Activated CD4-positive, alpha-beta T cell treated with anti-CD3 and anti-CD28 coated beads for 24 hours (primary cell): ENCODE measurements at regions not wholly inside any gene's neighbourhood (a gene's known extent, or its start where the extent isn't known, plus 50 kb on each side); places are given as distances from the start of the nearest gene placed in this dataset.

Experiments
- DNase-seq, 2 donors: peaks; one replicate each; pipeline ENCODE4 v3.0.0-alpha.2; 2020; ENCODE audit warnings: low read depth in 2 of 2

GRCh38 chr18:67380867-67381266, 135.7 kb downstream of the DSEL start:
- DNase-seq, result no peak

- DNase-seq, result no peak
Measured at GRCh38 chr18:67379981-67380380, 136.5 kb downstream of the DSEL start.

GRCh38 chr18:67376372-67376771, 140.1 kb downstream of the DSEL start:
- DNase-seq, result no peak

GRCh38 chr18:67373636-67374035, 142.9 kb downstream of the DSEL start:
- DNase-seq, result no peak

- no peak for DNase-seq
Measured at GRCh38 chr18:67367540-67367939, 149.0 kb downstream of the DSEL start.

GRCh38 chr18:67363694-67364093, 152.8 kb downstream of the DSEL start:
- no peak for DNase-seq

- DNase-seq, result no peak
Measured at GRCh38 chr18:67362906-67363305, 153.6 kb downstream of the DSEL start.

- DNase-seq, result peak in 1 of 2 donors; percentile 29
Measured at GRCh38 chr18:67359873-67360838, 156.4 kb downstream of the DSEL start.

GRCh38 chr18:67358947-67359346, 157.6 kb downstream of the DSEL start:
- DNase-seq, result no peak

GRCh38 chr18:67354692-67355091, 161.8 kb downstream of the DSEL start:
- DNase-seq, result no peak

- DNase-seq, result no peak
Measured at GRCh38 chr18:67354091-67354490, 162.4 kb downstream of the DSEL start.

GRCh38 chr18:67347438-67347837, 169.1 kb downstream of the DSEL start:
- DNase-seq, result no peak

GRCh38 chr18:67342159-67342558, 174.4 kb downstream of the DSEL start:
- DNase-seq, result no peak

GRCh38 chr18:67337696-67338095, 178.8 kb downstream of the DSEL start:
- no peak for DNase-seq

- no peak for DNase-seq
Measured at GRCh38 chr18:67331857-67332256, 184.7 kb downstream of the DSEL start.

GRCh38 chr18:67319109-67319508, 197.4 kb downstream of the DSEL start:
- no peak for DNase-seq

GRCh38 chr18:67318651-67319050, 197.9 kb downstream of the DSEL start:
- no peak for DNase-seq

- no peak for DNase-seq
Measured at GRCh38 chr18:67310826-67311225, 205.7 kb downstream of the DSEL start.

- DNase-seq, result no peak
Measured at GRCh38 chr18:67308819-67309218, 207.7 kb downstream of the DSEL start.

GRCh38 chr18:67305466-67305865, 211.1 kb downstream of the DSEL start:
- no peak for DNase-seq

GRCh38 chr18:67302043-67302442, 214.5 kb downstream of the DSEL start:
- no peak for DNase-seq

- DNase-seq, result no peak
Measured at GRCh38 chr18:67301592-67301991, 214.9 kb downstream of the DSEL start.

GRCh38 chr18:67300498-67300897, 216.0 kb downstream of the DSEL start:
- no peak for DNase-seq

GRCh38 chr18:67292814-67293213, 223.7 kb downstream of the DSEL start:
- no peak for DNase-seq
